CD4-positive, alpha-beta T cell (primary cell): ENCODE measurements at regions not wholly inside any gene's neighbourhood (a gene's known extent, or its start where the extent isn't known, plus 50 kb on each side); places are given as distances from the start of the nearest gene placed in this dataset.

Experiments
- ATAC-seq: fragments of 200-7000 bp; cut with Tn5 transposase; one replicate; pipeline ENCODE4 v1.10.0; 2022; ENCODE audit warnings: mild to moderate bottlenecking; ENCODE audit not compliant: poor library complexity
- CTCF ChIA-PET: fragments of 350-600 bp; sonication (Branson Sonifier 250); formaldehyde crosslinking; loops from one replicate; lab custom pipeline; 2021; ENCODE audit warnings: antibody characterized with exemption, inconsistent platforms; lab: Charles Lee
- POLR2A ChIA-PET: fragments of 350-600 bp; sonication (Branson Sonifier 250); formaldehyde crosslinking; loops from one replicate; lab custom pipeline; 2021; ENCODE audit warnings: antibody characterized with exemption, inconsistent platforms; lab: Charles Lee
- DNase-seq, 14 experiments: peaks; one replicate each; pipeline ENCODE4 v3.0.0-alpha.2; 2013 to 2020; ENCODE audit warnings: mixed read lengths in 2 of 14
- H3K27ac ChIP-seq, 2 donors: one replicate each; pipeline versions ENCODE4 v1.5.1 to v1.7.0; 2013; ENCODE audit warnings: low read length in 2 of 2, low read depth in 1 of 2, mild to moderate bottlenecking in 1 of 2
- H3K27me3 ChIP-seq, 2 experiments: 1 replicate in 1 of 2; 2 replicates in 1 of 2; pipeline versions ENCODE4 v1.6.1 to v1.7.0; 2013; ENCODE audit warnings: low read length in 2 of 2, control low read depth in 1 of 2, mild to moderate bottlenecking in 1 of 2, moderate library complexity in 1 of 2; ENCODE audit not compliant: insufficient read depth in 2 of 2, control insufficient read depth in 1 of 2
- H3K36me3 ChIP-seq: one replicate; pipeline ENCODE4 v1.6.1; 2013; ENCODE audit warnings: low read length, control low read depth; ENCODE audit not compliant: insufficient read depth
- H3K4me1 ChIP-seq: one replicate; pipeline ENCODE4 v1.6.1; 2013; ENCODE audit warnings: low read length, control low read depth; ENCODE audit not compliant: insufficient read depth
- H3K4me3 ChIP-seq: one replicate; pipeline ENCODE4 v1.5.1; 2013; ENCODE audit warnings: mild to moderate bottlenecking, low read length, moderate library complexity
- H3K9me3 ChIP-seq, 2 experiments: 1 replicate in 1 of 2; 2 replicates in 1 of 2; pipeline versions ENCODE4 v1.6.1 to v1.7.0; 2013; ENCODE audit warnings: low read length in 2 of 2, mild to moderate bottlenecking in 2 of 2, control low read depth in 1 of 2, moderate library complexity in 1 of 2; ENCODE audit not compliant: control insufficient read depth in 1 of 2, insufficient read depth in 1 of 2
- H3K27ac Mint-ChIP-seq: one replicate; pipeline ENCODE4 v1.8.0; 2020; ENCODE audit warnings: mixed read lengths
- H3K27me3 Mint-ChIP-seq: one replicate; pipeline ENCODE4 v1.8.0; 2021; ENCODE audit warnings: mixed read lengths
- H3K36me3 Mint-ChIP-seq: one replicate; pipeline ENCODE4 v1.8.0; 2021; ENCODE audit warnings: low read depth, mixed read lengths
- H3K4me1 Mint-ChIP-seq: one replicate; pipeline ENCODE4 v1.8.0; 2021; ENCODE audit warnings: low read depth, mixed read lengths
- H3K4me3 Mint-ChIP-seq: one replicate; pipeline ENCODE4 v1.8.0; 2020; ENCODE audit warnings: mild to moderate bottlenecking, mixed read lengths
- H3K9me3 Mint-ChIP-seq: one replicate; pipeline ENCODE4 v1.8.0; 2020; ENCODE audit warnings: mixed read lengths
- CTCF ChIP-seq: fragments of 200-600 bp; IDR thresholded peaks from one replicate; pipeline ENCODE4 v1.8.0; 2022; ENCODE audit warnings: antibody characterized with exemption, mild to moderate bottlenecking
- intact Hi-C, 2 experiments: fragments of 100-400 bp; cut with DNase I in 1 of 2; cut with micrococcal nuclease in 1 of 2; formaldehyde crosslinking; loops; one replicate each; pipeline versions ENCODE4 v1.15.1 to v1.9.0; 2023 to 2025; cut with DNase I, micrococcal nuclease

DNA sequence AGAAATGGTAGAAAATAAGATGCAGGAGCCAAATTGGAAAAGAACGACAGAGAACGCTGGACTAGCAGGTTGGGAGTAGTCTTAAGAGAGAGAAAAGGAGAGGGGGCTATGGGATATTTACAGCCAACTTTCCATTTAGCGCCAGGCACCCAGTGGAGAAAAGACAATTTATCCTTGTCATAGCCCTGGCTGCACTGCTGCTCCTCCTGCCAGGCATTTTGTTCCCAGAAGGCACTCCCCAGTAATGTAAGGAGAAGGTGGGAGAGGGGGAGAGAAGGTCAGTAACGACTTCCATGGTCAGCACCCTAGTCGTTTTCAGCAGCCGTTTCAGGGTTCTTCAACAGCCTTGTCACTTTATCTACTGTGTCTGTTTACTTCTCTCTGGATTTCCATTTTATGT is 159.0 kb downstream of the TRMT11 start:
- TF ChIP-seq CTCF, result no peak
- no peaks in the 10 kb centered on the region for H3K27me3 Mint-ChIP-seq
- Histone ChIP-seq H3K4me1 (no peaks in the 10 kb centered on the region), H3K36me3 (no peaks in the 10 kb centered on the region), H3K4me3 (no peak overlapping the region), H3K9me3 (no peaks in the 10 kb centered on the region), H3K27ac (no peak overlapping the region), H3K27me3 (no peaks in the 10 kb centered on the region)
- no peaks in the 10 kb centered on the region for H3K9me3 Mint-ChIP-seq
- intact Hi-C loops, result no loop called here
- DNase-seq, result no peak
- no peak overlapping the region for H3K4me3 Mint-ChIP-seq
- POLR2A ChIA-PET, result no interaction called here
- no peaks in the 10 kb centered on the region for H3K4me1 Mint-ChIP-seq
- no peak for ATAC-seq
- no peak overlapping the region for H3K27ac Mint-ChIP-seq
- no peaks in the 10 kb centered on the region for H3K36me3 Mint-ChIP-seq
- CTCF ChIA-PET, result no interaction called here

- DNase-seq (no peak), ATAC-seq (no peak)
- POLR2A ChIA-PET, result no interaction called here
- no peak for TF ChIP-seq CTCF
- H3K36me3 Mint-ChIP-seq, result no peaks in the 10 kb centered on the region
- Histone ChIP-seq H3K4me3 (no peak overlapping the region), H3K36me3 (no peaks in the 10 kb centered on the region), H3K4me1 (no peaks in the 10 kb centered on the region), H3K27ac (no peak overlapping the region), H3K9me3 (no peaks in the 10 kb centered on the region), H3K27me3 (no peaks in the 10 kb centered on the region)
- no peaks in the 10 kb centered on the region for H3K4me1 Mint-ChIP-seq
- no peak overlapping the region for H3K27ac Mint-ChIP-seq
- H3K4me3 Mint-ChIP-seq, result no peak overlapping the region
- intact Hi-C loops, result no loop called here
- no peaks in the 10 kb centered on the region for H3K27me3 Mint-ChIP-seq
- no peaks in the 10 kb centered on the region for H3K9me3 Mint-ChIP-seq
- CTCF ChIA-PET, result no interaction called here
Observed at GRCh38 chr6:126147291-126147815, 161.0 kb downstream of the TRMT11 start.

DNA sequence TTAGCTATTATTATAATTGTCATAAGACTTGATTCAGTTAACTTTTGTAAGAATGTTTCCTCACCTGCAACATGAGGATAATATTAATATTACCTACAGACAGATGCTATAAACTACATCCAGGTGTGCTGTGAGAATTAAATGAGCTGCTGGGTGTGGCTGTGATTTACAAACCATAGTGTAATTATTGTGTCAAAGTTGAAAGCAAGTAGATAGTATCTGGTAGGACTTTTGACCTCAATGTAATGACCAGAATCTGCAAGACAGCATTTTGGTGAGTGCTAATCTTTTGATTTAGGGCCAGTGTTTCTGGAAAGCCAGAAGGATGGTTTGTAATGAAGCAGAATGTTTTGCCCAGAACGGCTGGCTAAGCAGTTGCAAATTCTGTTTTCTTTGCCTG is 162.5 kb downstream of the TRMT11 start:
- intact Hi-C loops, result no loop called here
- no peaks in the 10 kb centered on the region for H3K36me3 Mint-ChIP-seq
- TF ChIP-seq CTCF, result no peak

More for the DNA sequence above, 162.5 kb downstream of the TRMT11 start:
- H3K27ac ChIP-seq, result no peak overlapping the region
- DNase-seq (no peak), ATAC-seq (no peak)
- Mint-ChIP-seq H3K4me3 (no peak overlapping the region), H3K9me3 (no peaks in the 10 kb centered on the region), H3K4me1 (no peaks in the 10 kb centered on the region), H3K27ac (no peak overlapping the region), H3K27me3 (no peaks in the 10 kb centered on the region)
- H3K4me1 ChIP-seq, result no peaks in the 10 kb centered on the region
- ChIA-PET POLR2A (no interaction called here), CTCF (no interaction called here)
- H3K9me3 ChIP-seq, result no peaks in the 10 kb centered on the region
- no peaks in the 10 kb centered on the region for H3K36me3 ChIP-seq
- no peaks in the 10 kb centered on the region for H3K27me3 ChIP-seq
- no peak overlapping the region for H3K4me3 ChIP-seq
